Dedifferentiated amniotic fluid mesenchymal stem cell (primary cell): ENCODE measurements at regions not wholly inside any gene's neighbourhood (a gene's known extent, or its start where the extent isn't known, plus 50 kb on each side); places are given as distances from the start of the nearest gene placed in this dataset.
"Not testable (repeated sequence)": the region's sequence is repeated elsewhere in the genome, so short reads cannot be mapped to it uniquely, and the experiment has no call there.

Source experiments
- DNase-seq: peaks from one replicate; pipeline ENCODE4 v3.0.0-alpha.2; 2016; ENCODE audit errors: extremely low spot score

GRCh38 chr7:69062020-69062765 lies 536.1 kb upstream of the AUTS2 start:
- no peak for DNase-seq

GRCh38 chr7:69067397-69067796 lies 530.9 kb upstream of the AUTS2 start:
- DNase-seq: no peak

- DNase-seq: no peak
These were observed 527.8 kb upstream of the AUTS2 start for GRCh38 chr7:69070476-69070875.

- no peak for DNase-seq
These were observed 521.7 kb upstream of the AUTS2 start for GRCh38 chr7:69076566-69076965.

GRCh38 chr7:69078997-69079769 lies 519.1 kb upstream of the AUTS2 start:
- no peak for DNase-seq

- not testable (repeated sequence) for DNase-seq
These were observed 511.0 kb upstream of the AUTS2 start for GRCh38 chr7:69087281-69087680.

- no peak for DNase-seq
These were observed 510.1 kb upstream of the AUTS2 start for GRCh38 chr7:69088185-69088584.

GRCh38 chr7:69090936-69091335 lies 507.3 kb upstream of the AUTS2 start:
- no peak for DNase-seq

- DNase-seq: no peak
These were observed 506.8 kb upstream of the AUTS2 start for GRCh38 chr7:69091521-69091920.

- DNase-seq: no peak
These were observed 503.1 kb upstream of the AUTS2 start for GRCh38 chr7:69095127-69095526.

GRCh38 chr7:69095649-69096048 lies 502.6 kb upstream of the AUTS2 start:
- no peak for DNase-seq

- DNase-seq: no peak
These were observed 494.3 kb upstream of the AUTS2 start for GRCh38 chr7:69104023-69104422.

GRCh38 chr7:69105092-69105491 lies 493.2 kb upstream of the AUTS2 start:
- no peak for DNase-seq

GRCh38 chr7:69105981-69106380 lies 492.3 kb upstream of the AUTS2 start:
- no peak for DNase-seq

GRCh38 chr7:69106449-69106848 lies 491.8 kb upstream of the AUTS2 start:
- not testable (repeated sequence) for DNase-seq

GRCh38 chr7:69106946-69107345 lies 491.3 kb upstream of the AUTS2 start:
- DNase-seq: not testable (repeated sequence)

GRCh38 chr7:69108097-69108496 lies 490.2 kb upstream of the AUTS2 start:
- no peak for DNase-seq

- DNase-seq: no peak
These were observed 489.0 kb upstream of the AUTS2 start for GRCh38 chr7:69109246-69109645.

GRCh38 chr7:69109879-69110278 lies 488.4 kb upstream of the AUTS2 start:
- DNase-seq: no peak

- DNase-seq: no peak
These were observed 487.7 kb upstream of the AUTS2 start for GRCh38 chr7:69110450-69111050.

GRCh38 chr7:69114374-69114773 lies 483.9 kb upstream of the AUTS2 start:
- DNase-seq: no peak

GRCh38 chr7:69115788-69116187 lies 482.5 kb upstream of the AUTS2 start:
- DNase-seq: no peak

GRCh38 chr7:69116196-69116595 lies 482.1 kb upstream of the AUTS2 start:
- not testable (repeated sequence) for DNase-seq
